HFF-Myc (cell line): ENCODE measurements at regions not wholly inside any gene's neighbourhood (a gene's known extent, or its start where the extent isn't known, plus 50 kb on each side); places are given as distances from the start of the nearest gene placed in this dataset.
A peak's percentile ranks its signal among the peaks of the same experiment; 100 is the strongest.

ENCODE experiments used
- DNase-seq: peaks from one replicate; pipeline ENCODE4 v3.0.0-alpha.2; 2011; ENCODE audit warnings: low read depth; ENCODE audit errors: extremely low read depth
- H3K4me3 ChIP-seq: replicated peaks from 2 replicates; pipeline ENCODE4 v1.5.1; 2011; ENCODE audit warnings: low read depth, mild to moderate bottlenecking, control low read depth, low read length
- CTCF ChIP-seq: IDR thresholded peaks from 2 replicates; pipeline ENCODE4 v1.5.1; 2012; ENCODE audit warnings: mild to moderate bottlenecking, low read depth, low read length, control low read depth; ENCODE audit errors: missing control alignments

GRCh38 chr1:94637121-94637520, 95.6 kb upstream of the F3 start:
- H3K4me3 ChIP-seq = no peak overlapping the region
- DNase-seq = no peak
- no peak for TF ChIP-seq CTCF

- no peak for TF ChIP-seq CTCF
- DNase-seq = no peak
- H3K4me3 ChIP-seq = no peak overlapping the region
Measured at GRCh38 chr1:94636624-94637023, 95.1 kb upstream of the F3 start.

- no peak for TF ChIP-seq CTCF
- DNase-seq = no peak
- no peak overlapping the region for H3K4me3 ChIP-seq
Measured at GRCh38 chr1:94636100-94636499, 94.5 kb upstream of the F3 start.

- no peak for DNase-seq
- H3K4me3 ChIP-seq = no peak overlapping the region
- TF ChIP-seq CTCF = peak; percentile 8
Measured at GRCh38 chr1:94634977-94635416, 93.4 kb upstream of the F3 start.

GRCh38 chr1:94633051-94633450, 91.5 kb upstream of the F3 start:
- no peak overlapping the region for H3K4me3 ChIP-seq
- DNase-seq = no peak
- no peak for TF ChIP-seq CTCF

- TF ChIP-seq CTCF = no peak
- DNase-seq = no peak
- no peak overlapping the region for H3K4me3 ChIP-seq
Measured at GRCh38 chr1:94629259-94630181, 88.0 kb upstream of the F3 start.
